ENCODE measurements at regions not wholly inside any gene's neighbourhood (a gene's known extent, or its start where the extent isn't known, plus 50 kb on each side); places are given as distances from the start of the nearest gene placed in this dataset.

DNA sequence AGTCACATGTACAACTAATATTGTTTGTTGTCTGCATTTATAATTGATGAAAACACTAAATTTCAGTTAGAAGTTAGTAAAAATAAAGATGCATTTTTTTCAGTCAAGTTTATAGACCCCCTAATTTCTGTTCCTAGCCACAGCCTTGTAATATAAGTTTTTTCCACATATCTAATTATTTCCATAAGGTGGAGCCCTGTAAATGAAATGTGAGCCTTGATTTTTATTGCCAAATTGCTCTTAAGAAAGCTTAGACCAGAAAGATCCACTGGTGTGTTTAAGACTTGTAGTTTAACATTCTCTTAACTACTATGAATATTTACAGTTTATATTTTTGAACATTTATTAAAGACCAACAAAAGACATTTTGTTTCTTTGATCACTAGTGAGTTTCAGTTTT, 322.1 kb upstream of the RGS6 start:
- TF ChIP-seq CTCF (IDR thresholded peaks at IDR 0.05) (no peak), POLR2A (IDR thresholded peaks at IDR 0.05) (no peak)

Measured in uterus (tissue), 2 donors.